ENCODE measurements at regions not wholly inside any gene's neighbourhood (a gene's known extent, or its start where the extent isn't known, plus 50 kb on each side); places are given as distances from the start of the nearest gene placed in this dataset.

DNA sequence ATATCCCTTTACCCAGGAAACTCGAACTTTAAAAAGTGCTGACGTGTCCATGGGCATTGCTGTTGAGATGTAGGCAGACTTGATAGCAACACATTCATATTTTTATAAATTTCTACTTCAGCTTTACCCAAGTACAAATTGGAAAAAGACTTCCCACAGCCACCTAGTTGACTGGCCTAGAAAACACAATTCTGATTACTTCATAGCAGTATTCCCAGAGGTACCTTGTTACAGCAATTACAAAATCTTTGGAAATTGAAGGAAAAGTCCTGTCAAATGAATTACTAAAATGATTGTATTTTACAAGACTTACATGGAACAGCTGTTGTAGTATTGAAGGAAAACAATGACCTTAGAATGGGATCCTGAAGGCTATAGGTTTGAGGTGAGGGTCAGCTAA lies 130.7 kb upstream of the NREP start (continued):
- TF ChIP-seq, protein P1, sequence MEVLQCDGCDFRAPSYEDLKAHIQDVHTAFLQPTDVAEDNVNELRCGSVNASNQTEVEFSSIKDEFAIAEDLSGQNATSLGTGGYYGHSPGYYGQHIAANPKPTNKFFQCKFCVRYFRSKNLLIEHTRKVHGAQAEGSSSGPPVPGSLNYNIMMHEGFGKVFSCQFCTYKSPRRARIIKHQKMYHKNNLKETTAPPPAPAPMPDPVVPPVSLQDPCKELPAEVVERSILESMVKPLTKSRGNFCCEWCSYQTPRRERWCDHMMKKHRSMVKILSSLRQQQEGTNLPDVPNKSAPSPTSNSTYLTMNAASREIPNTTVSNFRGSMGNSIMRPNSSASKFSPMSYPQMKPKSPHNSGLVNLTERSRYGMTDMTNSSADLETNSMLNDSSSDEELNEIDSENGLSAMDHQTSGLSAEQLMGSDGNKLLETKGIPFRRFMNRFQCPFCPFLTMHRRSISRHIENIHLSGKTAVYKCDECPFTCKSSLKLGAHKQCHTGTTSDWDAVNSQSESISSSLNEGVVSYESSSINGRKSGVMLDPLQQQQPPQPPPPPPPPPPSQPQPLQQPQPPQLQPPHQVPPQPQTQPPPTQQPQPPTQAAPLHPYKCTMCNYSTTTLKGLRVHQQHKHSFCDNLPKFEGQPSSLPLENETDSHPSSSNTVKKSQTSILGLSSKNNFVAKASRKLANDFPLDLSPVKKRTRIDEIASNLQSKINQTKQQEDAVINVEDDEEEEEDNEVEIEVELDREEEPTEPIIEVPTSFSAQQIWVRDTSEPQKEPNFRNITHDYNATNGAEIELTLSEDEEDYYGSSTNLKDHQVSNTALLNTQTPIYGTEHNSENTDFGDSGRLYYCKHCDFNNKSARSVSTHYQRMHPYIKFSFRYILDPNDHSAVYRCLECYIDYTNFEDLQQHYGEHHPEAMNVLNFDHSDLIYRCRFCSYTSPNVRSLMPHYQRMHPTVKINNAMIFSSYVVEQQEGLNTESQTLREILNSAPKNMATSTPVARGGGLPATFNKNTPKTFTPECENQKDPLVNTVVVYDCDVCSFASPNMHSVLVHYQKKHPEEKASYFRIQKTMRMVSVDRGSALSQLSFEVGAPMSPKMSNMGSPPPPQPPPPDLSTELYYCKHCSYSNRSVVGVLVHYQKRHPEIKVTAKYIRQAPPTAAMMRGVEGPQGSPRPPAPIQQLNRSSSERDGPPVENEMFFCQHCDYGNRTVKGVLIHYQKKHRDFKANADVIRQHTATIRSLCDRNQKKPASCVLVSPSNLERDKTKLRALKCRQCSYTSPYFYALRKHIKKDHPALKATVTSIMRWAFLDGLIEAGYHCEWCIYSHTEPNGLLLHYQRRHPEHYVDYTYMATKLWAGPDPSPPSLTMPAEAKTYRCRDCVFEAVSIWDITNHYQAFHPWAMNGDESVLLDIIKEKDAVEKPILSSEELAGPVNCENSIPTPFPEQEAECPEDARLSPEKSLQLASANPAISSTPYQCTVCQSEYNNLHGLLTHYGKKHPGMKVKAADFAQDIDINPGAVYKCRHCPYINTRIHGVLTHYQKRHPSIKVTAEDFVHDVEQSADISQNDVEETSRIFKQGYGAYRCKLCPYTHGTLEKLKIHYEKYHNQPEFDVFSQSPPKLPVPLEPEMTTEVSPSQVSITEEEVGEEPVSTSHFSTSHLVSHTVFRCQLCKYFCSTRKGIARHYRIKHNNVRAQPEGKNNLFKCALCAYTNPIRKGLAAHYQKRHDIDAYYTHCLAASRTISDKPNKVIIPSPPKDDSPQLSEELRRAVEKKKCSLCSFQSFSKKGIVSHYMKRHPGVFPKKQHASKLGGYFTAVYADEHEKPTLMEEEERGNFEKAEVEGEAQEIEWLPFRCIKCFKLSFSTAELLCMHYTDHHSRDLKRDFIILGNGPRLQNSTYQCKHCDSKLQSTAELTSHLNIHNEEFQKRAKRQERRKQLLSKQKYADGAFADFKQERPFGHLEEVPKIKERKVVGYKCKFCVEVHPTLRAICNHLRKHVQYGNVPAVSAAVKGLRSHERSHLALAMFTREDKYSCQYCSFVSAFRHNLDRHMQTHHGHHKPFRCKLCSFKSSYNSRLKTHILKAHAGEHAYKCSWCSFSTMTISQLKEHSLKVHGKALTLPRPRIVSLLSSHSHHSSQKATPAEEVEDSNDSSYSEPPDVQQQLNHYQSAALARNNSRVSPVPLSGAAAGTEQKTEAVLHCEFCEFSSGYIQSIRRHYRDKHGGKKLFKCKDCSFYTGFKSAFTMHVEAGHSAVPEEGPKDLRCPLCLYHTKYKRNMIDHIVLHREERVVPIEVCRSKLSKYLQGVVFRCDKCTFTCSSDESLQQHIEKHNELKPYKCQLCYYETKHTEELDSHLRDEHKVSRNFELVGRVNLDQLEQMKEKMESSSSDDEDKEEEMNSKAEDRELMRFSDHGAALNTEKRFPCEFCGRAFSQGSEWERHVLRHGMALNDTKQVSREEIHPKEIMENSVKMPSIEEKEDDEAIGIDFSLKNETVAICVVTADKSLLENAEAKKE (CRISPR knock-in tag; IDR thresholded peaks at IDR 0.05): no peak
- TF ChIP-seq STAT1 (IDR thresholded peaks at IDR 0.05; ENCODE audit: unreplicated experiment): no peak
- TF ChIP-seq POLR2AphosphoS5 (IDR thresholded peaks at IDR 0.05; ENCODE audit: low read depth): no peak
- no peak for TF ChIP-seq CTCF (conservative IDR thresholded peaks at IDR 0.05; ENCODE audit: low read depth in 2 of 2)
- TF ChIP-seq JUNB (IDR thresholded peaks at IDR 0.05; ENCODE audit: unreplicated experiment): no peak
- TF ChIP-seq ZNF331 (CRISPR knock-in tag; IDR thresholded peaks at IDR 0.05; ENCODE audit: low read depth): no peak
- no peak for TF ChIP-seq CREB1 (CRISPR knock-in tag; IDR thresholded peaks at IDR 0.05; ENCODE audit: low read depth)
- no peak for TF ChIP-seq EZH2phosphoT487 (IDR thresholded peaks at IDR 0.05; ENCODE audit: unreplicated experiment)
- no peak for TF ChIP-seq ETS1 (IDR thresholded peaks at IDR 0.05)
- no peak for TF ChIP-seq ZNF114 (CRISPR knock-in tag; IDR thresholded peaks at IDR 0.05)

Data from GM23338 (cell line).